Lung (tissue), 11 donors: ENCODE measurements at regions not wholly inside any gene's neighbourhood (a gene's known extent, or its start where the extent isn't known, plus 50 kb on each side); places are given as distances from the start of the nearest gene placed in this dataset.

Experiments
- ATAC-seq: fragments of 200-7000 bp; cut with Tn5 transposase; one replicate; pipeline ENCODE4 v1.9.1; 2020; ENCODE audit warnings: moderate number of reproducible peaks; ENCODE audit not compliant: insufficient read depth, low FRiP score
- DNase-seq, 3 donors: peaks; one replicate each; pipeline ENCODE4 v3.0.0-alpha.2; 2013 to 2017
- H3K27ac ChIP-seq, 2 donors: one replicate each; pipeline ENCODE4 v1.5.1; 2013; ENCODE audit warnings: mild to moderate bottlenecking in 2 of 2, moderate library complexity in 2 of 2, control low read depth in 1 of 2, inconsistent platforms in 1 of 2, low read depth in 1 of 2, low read length in 1 of 2
- H3K27me3 ChIP-seq, 3 donors: one replicate each; pipeline ENCODE4 v1.5.1; 2013; ENCODE audit warnings: low read length in 2 of 3; ENCODE audit not compliant: control insufficient read depth in 3 of 3, insufficient read depth in 3 of 3
- H3K36me3 ChIP-seq, 4 donors: one replicate each; pipeline ENCODE4 v1.5.1; 2013; ENCODE audit warnings: low read length in 4 of 4, mild to moderate bottlenecking in 1 of 4, moderate library complexity in 1 of 4; ENCODE audit not compliant: control insufficient read depth in 4 of 4, insufficient read depth in 4 of 4
- H3K4me1 ChIP-seq, 5 donors: one replicate each; pipeline ENCODE4 v1.5.1; 2013; ENCODE audit warnings: low read length in 5 of 5, mild to moderate bottlenecking in 2 of 5, moderate library complexity in 1 of 5; ENCODE audit not compliant: control insufficient read depth in 5 of 5, insufficient read depth in 5 of 5
- H3K4me3 ChIP-seq: one replicate; pipeline ENCODE4 v1.5.1; 2013; ENCODE audit warnings: mild to moderate bottlenecking, control low read depth, moderate library complexity
- H3K9ac ChIP-seq, 2 donors: one replicate each; pipeline ENCODE4 v1.5.1; 2013; ENCODE audit warnings: low read length in 2 of 2, control low read depth in 1 of 2; ENCODE audit not compliant: insufficient read depth in 1 of 2
- H3K9me3 ChIP-seq, 4 donors: one replicate each; pipeline ENCODE4 v1.5.1; 2013; ENCODE audit warnings: low read length in 3 of 4, mild to moderate bottlenecking in 1 of 4, moderate library complexity in 1 of 4; ENCODE audit not compliant: control insufficient read depth in 4 of 4, insufficient read depth in 3 of 4
- CTCF ChIP-seq: IDR thresholded peaks from 2 replicates; pipeline ENCODE4 v1.5.1; 2012; ENCODE audit warnings: mild to moderate bottlenecking; ENCODE audit errors: control extremely low read depth, extremely low read depth
- WGBS, 2 donors: extraction: QIAGEN DNeasy Blood & Tissue Kit; methylation state at CpG; one replicate each; pipeline ENCODE4 v1.1.7; 2013; 5-methylcytosine and 5-hydroxymethylcytosine counted together
- donor health status: control.
- donor health status: control.
- donor health status: Bipolar disorder and iron deficiency.
- donor health status: healthy.
- donor health status: DM: yes; HTN: yes; CAD: no.

- WGBS, 2 donors, result 66 to 76% methylated on average over 2 of the region's 2 CpGs
- Histone ChIP-seq H3K36me3 (no peaks in the 10 kb centered on the region), H3K4me1 (no peaks in the 10 kb centered on the region), H3K9ac (no peak overlapping the region), H3K9me3 (peaks cover 0 to 3% (median 0%) of the 10 kb centered on the region in 4 donors), H3K27me3 (no peaks in the 10 kb centered on the region), H3K27ac (no peak overlapping the region), H3K4me3 (no peak overlapping the region)
- ATAC-seq (no peak), DNase-seq (no peak)
- no peak for TF ChIP-seq CTCF
These were observed 566.0 kb downstream of the AJAP1 start for GRCh38 chr1:5220421-5220820.

GRCh38 chr1:5200006-5200405 is 545.6 kb downstream of the AJAP1 start:
- Histone ChIP-seq H3K4me3 (no peak overlapping the region), H3K9me3 (peaks cover 0 to 2% (median 0%) of the 10 kb centered on the region in 4 donors), H3K27me3 (no peaks in the 10 kb centered on the region), H3K4me1 (no peaks in the 10 kb centered on the region), H3K27ac (no peak overlapping the region), H3K36me3 (no peaks in the 10 kb centered on the region), H3K9ac (no peak overlapping the region)
- TF ChIP-seq CTCF, result no peak
- WGBS, 2 donors, result 79 to 84% methylated on average over 3 of the region's 3 CpGs
- DNase-seq, result no peak
- no peak for ATAC-seq

GRCh38 chr1:5198328-5198727 is 543.9 kb downstream of the AJAP1 start:
- DNase-seq (peak in 2 of 3 donors; percentile 2 to 32), ATAC-seq (no peak)
- WGBS, 2 donors, result 65 to 78% methylated on average over 5 of the region's 5 CpGs

More at GRCh38 chr1:5198328-5198727, 543.9 kb downstream of the AJAP1 start:
- peaks cover 0 to 2% (median 0%) of the 10 kb centered on the region in 4 donors for H3K9me3 ChIP-seq
- H3K36me3 ChIP-seq, result no peaks in the 10 kb centered on the region
- no peak overlapping the region for H3K27ac ChIP-seq
- no peaks in the 10 kb centered on the region for H3K4me1 ChIP-seq
- no peak for TF ChIP-seq CTCF
- no peaks in the 10 kb centered on the region for H3K27me3 ChIP-seq
- no peak overlapping the region for H3K4me3 ChIP-seq
- H3K9ac ChIP-seq, result no peak overlapping the region
